ENCODE measurements at regions not wholly inside any gene's neighbourhood (a gene's known extent, or its start where the extent isn't known, plus 50 kb on each side); places are given as distances from the start of the nearest gene placed in this dataset.

DNA sequence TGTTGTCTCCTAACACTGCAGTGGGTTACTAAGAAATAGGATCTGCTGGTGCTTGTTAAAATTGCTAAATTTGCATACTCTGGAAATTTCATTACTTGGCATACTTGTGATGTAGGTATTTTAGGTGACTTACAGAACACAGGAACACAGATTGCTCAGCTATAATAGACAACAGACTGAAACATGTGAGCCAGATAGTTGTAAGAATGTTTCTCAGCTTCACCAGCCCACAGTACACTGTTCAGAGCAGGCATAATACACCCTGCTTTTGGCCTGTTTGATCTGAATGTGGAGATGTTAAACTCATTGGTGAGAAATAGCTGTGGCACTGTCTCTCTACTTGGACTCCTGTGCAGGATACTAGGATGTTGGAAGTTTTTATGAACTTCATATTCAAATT, 275.7 kb downstream of the CSNK1G3 start:
- Mint-ChIP-seq H3K27me3 (ENCODE audit: unreplicated experiment) (no peaks in the 10 kb centered on the region), H3K4me3 (ENCODE audit: low read depth, unreplicated experiment) (no peak overlapping the region), H3K27ac (ENCODE audit: unreplicated experiment) (no peak overlapping the region), H3K9me3 (ENCODE audit: low read depth, unreplicated experiment) (peaks cover 8% of the 10 kb centered on the region), H3K4me1 (ENCODE audit: low read depth, unreplicated experiment) (no peaks in the 10 kb centered on the region), H3K36me3 (ENCODE audit: insufficient read depth, unreplicated experiment) (no peaks in the 10 kb centered on the region)
- CTCF ChIA-PET: no interaction called here
- intact Hi-C loops (cut with micrococcal nuclease; ENCODE audit: unreplicated experiment): no loop called here
- TF ChIP-seq, protein P1, sequence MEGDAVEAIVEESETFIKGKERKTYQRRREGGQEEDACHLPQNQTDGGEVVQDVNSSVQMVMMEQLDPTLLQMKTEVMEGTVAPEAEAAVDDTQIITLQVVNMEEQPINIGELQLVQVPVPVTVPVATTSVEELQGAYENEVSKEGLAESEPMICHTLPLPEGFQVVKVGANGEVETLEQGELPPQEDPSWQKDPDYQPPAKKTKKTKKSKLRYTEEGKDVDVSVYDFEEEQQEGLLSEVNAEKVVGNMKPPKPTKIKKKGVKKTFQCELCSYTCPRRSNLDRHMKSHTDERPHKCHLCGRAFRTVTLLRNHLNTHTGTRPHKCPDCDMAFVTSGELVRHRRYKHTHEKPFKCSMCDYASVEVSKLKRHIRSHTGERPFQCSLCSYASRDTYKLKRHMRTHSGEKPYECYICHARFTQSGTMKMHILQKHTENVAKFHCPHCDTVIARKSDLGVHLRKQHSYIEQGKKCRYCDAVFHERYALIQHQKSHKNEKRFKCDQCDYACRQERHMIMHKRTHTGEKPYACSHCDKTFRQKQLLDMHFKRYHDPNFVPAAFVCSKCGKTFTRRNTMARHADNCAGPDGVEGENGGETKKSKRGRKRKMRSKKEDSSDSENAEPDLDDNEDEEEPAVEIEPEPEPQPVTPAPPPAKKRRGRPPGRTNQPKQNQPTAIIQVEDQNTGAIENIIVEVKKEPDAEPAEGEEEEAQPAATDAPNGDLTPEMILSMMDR (IDR thresholded peaks at IDR 0.05; ENCODE audit: unreplicated experiment): no peak
- no TSS peak for BruUV-seq (replicated peaks)
- no peak for DNase-seq

DNA sequence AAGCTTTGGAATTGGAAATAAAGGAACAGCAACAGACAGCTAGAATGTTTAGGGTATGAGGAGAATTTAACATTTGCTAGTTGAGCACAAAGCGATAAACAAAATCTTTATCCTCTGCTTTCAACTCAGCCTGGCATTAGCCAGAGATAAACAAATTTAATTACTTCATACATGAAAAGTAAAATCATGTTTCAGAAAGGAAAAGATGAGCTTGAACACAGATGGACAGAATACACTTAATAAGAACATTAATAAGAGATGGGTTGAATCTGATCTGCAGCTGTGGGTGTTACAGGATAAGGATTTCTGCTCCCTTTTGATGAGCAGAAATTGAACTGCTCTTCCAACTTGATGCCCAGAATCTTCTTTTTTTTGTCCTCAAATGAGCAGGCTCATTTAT, 275.2 kb downstream of the CSNK1G3 start:
- intact Hi-C loops (cut with micrococcal nuclease; ENCODE audit: unreplicated experiment): no loop called here
- no peak for DNase-seq
- BruUV-seq (replicated peaks): no TSS peak
- TF ChIP-seq, protein P1 (IDR thresholded peaks at IDR 0.05; ENCODE audit: unreplicated experiment): no peak
- H3K4me3 Mint-ChIP-seq (ENCODE audit: low read depth, unreplicated experiment): no peak overlapping the region
- H3K27ac Mint-ChIP-seq (ENCODE audit: unreplicated experiment): no peak overlapping the region
- H3K4me1 Mint-ChIP-seq (ENCODE audit: low read depth, unreplicated experiment): no peaks in the 10 kb centered on the region
- CTCF ChIA-PET: interaction anchor here (0.7 kb wide), 1 partner anchor 575 kb away, joined by 3 read pairs; no protein-coding TSS in a partner anchor
- no peaks in the 10 kb centered on the region for H3K27me3 Mint-ChIP-seq (ENCODE audit: unreplicated experiment)
- peaks cover 8% of the 10 kb centered on the region for H3K9me3 Mint-ChIP-seq (ENCODE audit: low read depth, unreplicated experiment)
- H3K36me3 Mint-ChIP-seq (ENCODE audit: insufficient read depth, unreplicated experiment): no peaks in the 10 kb centered on the region

DNA sequence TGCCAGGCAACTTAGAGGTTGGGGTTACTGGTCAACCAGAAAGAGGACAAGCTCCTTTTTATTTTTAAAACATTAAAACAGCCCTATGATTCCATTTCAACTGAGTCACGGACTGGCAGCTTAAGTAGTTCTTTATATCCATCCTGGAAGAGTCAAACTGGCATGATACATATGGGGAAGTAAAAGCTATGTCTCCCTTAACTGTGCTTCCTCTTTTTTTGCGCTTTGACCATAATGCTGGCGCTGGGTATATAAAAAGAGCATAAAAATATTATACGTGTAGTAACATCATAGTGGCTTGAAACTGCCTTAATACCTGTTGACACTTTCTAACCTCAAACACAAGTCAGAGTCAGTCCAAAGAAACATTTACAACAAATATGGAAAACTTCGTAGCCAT, 274.4 kb downstream of the CSNK1G3 start:
- H3K27me3 Mint-ChIP-seq (ENCODE audit: unreplicated experiment): no peaks in the 10 kb centered on the region
- no TSS peak for BruUV-seq (replicated peaks)
- H3K27ac Mint-ChIP-seq (ENCODE audit: unreplicated experiment): no peak overlapping the region
- peaks cover 8% of the 10 kb centered on the region for H3K9me3 Mint-ChIP-seq (ENCODE audit: low read depth, unreplicated experiment)
- no peak overlapping the region for H3K4me3 Mint-ChIP-seq (ENCODE audit: low read depth, unreplicated experiment)
- intact Hi-C loops (cut with micrococcal nuclease; ENCODE audit: unreplicated experiment): no loop called here
- no peaks in the 10 kb centered on the region for H3K36me3 Mint-ChIP-seq (ENCODE audit: insufficient read depth, unreplicated experiment)
- TF ChIP-seq, protein P1 (IDR thresholded peaks at IDR 0.05; ENCODE audit: unreplicated experiment): no peak
- H3K4me1 Mint-ChIP-seq (ENCODE audit: low read depth, unreplicated experiment): no peaks in the 10 kb centered on the region
- CTCF ChIA-PET: no interaction called here
- no peak for DNase-seq

DNA sequence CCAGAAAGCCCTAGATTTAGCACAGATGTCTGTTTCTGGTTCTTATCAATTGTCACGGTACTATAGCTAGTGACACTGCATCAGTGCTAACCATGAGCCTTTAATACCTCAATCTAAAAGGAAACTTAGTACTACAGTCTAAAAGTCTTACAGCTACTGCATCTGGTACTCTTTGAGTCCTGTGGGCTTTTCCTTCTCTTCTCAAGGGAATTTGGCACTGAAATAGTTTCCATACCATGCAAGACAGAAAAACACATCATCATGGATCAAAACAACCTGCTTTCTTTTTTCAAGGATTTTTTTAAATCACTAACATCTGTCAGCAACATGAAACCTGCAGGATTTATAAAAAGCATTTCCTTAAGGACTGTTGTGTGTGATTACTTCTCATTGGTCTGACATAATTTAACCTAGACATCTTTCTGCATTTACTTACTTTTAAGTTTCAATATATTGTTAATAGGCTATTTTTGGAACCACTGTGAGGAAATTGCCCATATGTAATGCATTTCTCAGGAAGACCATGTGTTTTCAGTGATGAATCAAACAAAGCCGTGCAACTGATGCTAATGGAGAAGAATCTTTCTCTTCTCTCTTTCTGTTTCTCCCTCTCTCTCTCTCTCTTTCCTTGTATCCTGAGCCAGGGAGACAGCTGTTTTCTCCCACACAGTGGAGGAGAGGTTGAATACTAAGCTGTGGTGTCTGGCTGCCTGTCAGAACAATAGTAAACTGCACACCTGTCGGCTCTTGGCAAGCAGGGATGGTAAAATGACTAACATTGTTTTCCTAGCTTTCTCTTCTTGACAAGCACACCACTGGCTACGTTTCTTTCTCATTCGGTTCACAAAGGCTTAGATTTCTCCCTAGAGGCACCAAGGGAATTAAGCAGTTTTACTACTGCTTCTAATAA, 273.4 kb downstream of the CSNK1G3 start:
- no peak for DNase-seq
- H3K27me3 Mint-ChIP-seq (ENCODE audit: unreplicated experiment): no peaks in the 10 kb centered on the region
- no peak overlapping the region for H3K27ac Mint-ChIP-seq (ENCODE audit: unreplicated experiment)
- TF ChIP-seq, protein P1 (IDR thresholded peaks at IDR 0.05; ENCODE audit: unreplicated experiment): no peak
- H3K4me3 Mint-ChIP-seq (ENCODE audit: low read depth, unreplicated experiment): no peak overlapping the region
- BruUV-seq (replicated peaks): no TSS peak
- intact Hi-C loops (cut with micrococcal nuclease; ENCODE audit: unreplicated experiment): no loop called here
- H3K9me3 Mint-ChIP-seq (ENCODE audit: low read depth, unreplicated experiment): peaks cover 8% of the 10 kb centered on the region
- no peaks in the 10 kb centered on the region for H3K36me3 Mint-ChIP-seq (ENCODE audit: insufficient read depth, unreplicated experiment)
- H3K4me1 Mint-ChIP-seq (ENCODE audit: low read depth, unreplicated experiment): no peaks in the 10 kb centered on the region
- CTCF ChIA-PET: no interaction called here
